ENCODE measurements at regions not wholly inside any gene's neighbourhood (a gene's known extent, or its start where the extent isn't known, plus 50 kb on each side); places are given as distances from the start of the nearest gene placed in this dataset.
A peak's percentile ranks its signal among the peaks of the same experiment; 100 is the strongest.
"Not testable (repeated sequence)": the region's sequence is repeated elsewhere in the genome, so short reads cannot be mapped to it uniquely, and the experiment has no call there.

DNA sequence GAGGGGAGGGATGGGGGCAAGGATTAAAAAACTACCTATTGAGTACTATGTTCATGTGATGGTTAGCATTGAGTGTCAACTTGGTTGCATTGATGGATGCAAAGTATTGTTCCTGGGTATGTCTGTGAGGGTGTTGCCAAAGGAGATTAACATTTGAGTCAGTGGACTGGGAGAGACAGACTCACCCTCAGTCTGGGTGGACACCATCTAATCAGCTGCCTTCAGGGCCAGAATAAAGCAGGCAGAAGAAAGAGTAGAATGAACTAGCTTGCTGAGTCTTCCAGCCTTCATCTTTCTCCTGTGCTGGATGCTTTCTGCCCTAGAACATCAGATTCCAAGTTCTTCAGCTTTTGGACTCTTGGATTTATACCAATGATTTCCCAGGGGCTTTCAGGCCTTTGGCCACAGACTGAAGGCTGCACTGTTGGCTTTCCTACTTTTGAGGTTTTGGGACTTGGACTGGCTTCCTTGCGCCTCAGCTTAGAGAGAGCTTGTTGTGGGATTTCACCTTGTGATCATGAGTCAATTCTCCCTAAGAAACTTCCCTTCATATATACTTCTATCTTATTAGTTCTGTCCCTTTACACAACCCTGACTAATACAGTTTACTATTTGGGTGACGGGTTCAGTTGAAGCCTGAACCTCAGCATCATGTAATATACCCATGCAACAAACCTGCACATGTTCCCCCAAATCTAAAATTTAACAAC lies 70.2 kb downstream of the MTNR1B start:
- Histone ChIP-seq H3K4me1 (ENCODE audit: insufficient read depth, poor library complexity, severe bottlenecking) (no peaks in the 10 kb centered on the region), H3K36me3 (ENCODE audit: low read depth) (no peaks in the 10 kb centered on the region), H3K27ac (ENCODE audit: poor library complexity, severe bottlenecking) (no peak overlapping the region), H3K27me3 (ENCODE audit: insufficient read depth, poor library complexity, severe bottlenecking) (no peaks in the 10 kb centered on the region), H3K4me3 (ENCODE audit: severe bottlenecking) (no peak overlapping the region), H3K9me3 (ENCODE audit: severe bottlenecking) (no peaks in the 10 kb centered on the region)
- ATAC-seq (ENCODE audit: low read depth) (no peak), DNase-seq (ENCODE audit: low spot score) (no peak)
- TF ChIP-seq, protein P1, sequence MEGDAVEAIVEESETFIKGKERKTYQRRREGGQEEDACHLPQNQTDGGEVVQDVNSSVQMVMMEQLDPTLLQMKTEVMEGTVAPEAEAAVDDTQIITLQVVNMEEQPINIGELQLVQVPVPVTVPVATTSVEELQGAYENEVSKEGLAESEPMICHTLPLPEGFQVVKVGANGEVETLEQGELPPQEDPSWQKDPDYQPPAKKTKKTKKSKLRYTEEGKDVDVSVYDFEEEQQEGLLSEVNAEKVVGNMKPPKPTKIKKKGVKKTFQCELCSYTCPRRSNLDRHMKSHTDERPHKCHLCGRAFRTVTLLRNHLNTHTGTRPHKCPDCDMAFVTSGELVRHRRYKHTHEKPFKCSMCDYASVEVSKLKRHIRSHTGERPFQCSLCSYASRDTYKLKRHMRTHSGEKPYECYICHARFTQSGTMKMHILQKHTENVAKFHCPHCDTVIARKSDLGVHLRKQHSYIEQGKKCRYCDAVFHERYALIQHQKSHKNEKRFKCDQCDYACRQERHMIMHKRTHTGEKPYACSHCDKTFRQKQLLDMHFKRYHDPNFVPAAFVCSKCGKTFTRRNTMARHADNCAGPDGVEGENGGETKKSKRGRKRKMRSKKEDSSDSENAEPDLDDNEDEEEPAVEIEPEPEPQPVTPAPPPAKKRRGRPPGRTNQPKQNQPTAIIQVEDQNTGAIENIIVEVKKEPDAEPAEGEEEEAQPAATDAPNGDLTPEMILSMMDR (IDR thresholded peaks at IDR 0.05; ENCODE audit: poor library complexity, severe bottlenecking) = no peak

GRCh38 chr11:93041682-93042081 lies 72.2 kb downstream of the MTNR1B start:
- H3K36me3 ChIP-seq (ENCODE audit: low read depth) = no peaks in the 10 kb centered on the region
- no peaks in the 10 kb centered on the region for H3K27me3 ChIP-seq (ENCODE audit: insufficient read depth, poor library complexity, severe bottlenecking)
- ATAC-seq (ENCODE audit: low read depth) (no peak), DNase-seq (ENCODE audit: low spot score) (no peak)
- H3K9me3 ChIP-seq (ENCODE audit: severe bottlenecking) = no peaks in the 10 kb centered on the region
- TF ChIP-seq, protein P1 (IDR thresholded peaks at IDR 0.05; ENCODE audit: poor library complexity, severe bottlenecking) = no peak
- H3K27ac ChIP-seq (ENCODE audit: poor library complexity, severe bottlenecking) = no peak overlapping the region
- no peaks in the 10 kb centered on the region for H3K4me1 ChIP-seq (ENCODE audit: insufficient read depth, poor library complexity, severe bottlenecking)
- H3K4me3 ChIP-seq (ENCODE audit: severe bottlenecking) = no peak overlapping the region

DNA sequence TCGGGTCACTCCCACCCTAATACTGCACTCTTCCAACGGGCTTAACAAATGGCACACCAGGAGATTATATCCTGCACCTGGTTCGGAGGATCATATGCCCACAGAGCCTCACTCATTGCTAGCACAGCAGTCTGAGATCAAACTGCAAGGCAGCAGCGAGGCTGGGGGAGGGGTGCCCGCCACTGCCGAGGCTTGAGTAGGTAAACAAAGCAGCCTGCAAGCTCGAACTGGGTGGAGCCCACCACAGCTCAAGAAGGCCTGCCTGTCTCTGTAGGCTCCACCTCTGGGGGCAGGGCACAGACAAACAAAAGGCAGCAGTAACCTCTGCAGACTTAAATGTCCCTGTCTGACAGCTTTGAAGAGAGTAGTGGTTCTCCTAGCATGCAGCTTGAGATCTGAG lies 73.7 kb downstream of the MTNR1B start:
- not testable (repeated sequence) for H3K4me3 ChIP-seq (ENCODE audit: severe bottlenecking); H3K4me1 ChIP-seq (ENCODE audit: insufficient read depth, poor library complexity, severe bottlenecking); DNase-seq (ENCODE audit: low spot score); ATAC-seq (ENCODE audit: low read depth); H3K27ac ChIP-seq (ENCODE audit: poor library complexity, severe bottlenecking); H3K27me3 ChIP-seq (ENCODE audit: insufficient read depth, poor library complexity, severe bottlenecking); H3K9me3 ChIP-seq (ENCODE audit: severe bottlenecking); H3K36me3 ChIP-seq (ENCODE audit: low read depth)

DNA sequence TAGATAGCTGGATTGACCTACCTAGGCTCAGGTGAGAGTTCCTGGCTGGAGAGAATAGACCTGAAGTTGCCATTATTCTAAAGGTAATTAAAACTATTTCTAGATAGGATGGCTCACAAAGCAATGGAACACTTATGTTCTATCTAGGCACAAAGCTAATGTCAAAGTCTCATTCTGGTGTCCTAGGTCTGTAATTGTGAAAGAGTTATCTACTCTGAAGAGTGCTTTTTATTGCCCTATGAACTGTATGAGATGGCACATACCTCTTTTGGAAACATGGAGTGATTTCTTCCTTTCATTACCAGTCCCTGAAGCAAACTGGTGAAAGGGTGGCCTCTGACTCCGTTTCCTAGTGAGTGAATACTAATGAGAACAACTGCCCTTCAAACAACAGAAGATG lies 80.3 kb downstream of the MTNR1B start:
- Histone ChIP-seq H3K27ac (ENCODE audit: poor library complexity, severe bottlenecking) (no peak overlapping the region), H3K36me3 (ENCODE audit: low read depth) (no peaks in the 10 kb centered on the region), H3K27me3 (ENCODE audit: insufficient read depth, poor library complexity, severe bottlenecking) (no peaks in the 10 kb centered on the region), H3K4me3 (ENCODE audit: severe bottlenecking) (no peak overlapping the region), H3K4me1 (ENCODE audit: insufficient read depth, poor library complexity, severe bottlenecking) (peaks cover 7% of the 10 kb centered on the region), H3K9me3 (ENCODE audit: severe bottlenecking) (no peaks in the 10 kb centered on the region)
- no peak for DNase-seq (ENCODE audit: low spot score)
- TF ChIP-seq, protein P1 (IDR thresholded peaks at IDR 0.05; ENCODE audit: poor library complexity, severe bottlenecking) = no peak
- ATAC-seq (ENCODE audit: low read depth) = no peak

- Histone ChIP-seq H3K27me3 (ENCODE audit: insufficient read depth, poor library complexity, severe bottlenecking) (no peaks in the 10 kb centered on the region), H3K4me1 (ENCODE audit: insufficient read depth, poor library complexity, severe bottlenecking) (peaks cover 13% of the 10 kb centered on the region), H3K9me3 (ENCODE audit: severe bottlenecking) (no peaks in the 10 kb centered on the region), H3K36me3 (ENCODE audit: low read depth) (no peaks in the 10 kb centered on the region), H3K27ac (ENCODE audit: poor library complexity, severe bottlenecking) (no peak overlapping the region), H3K4me3 (ENCODE audit: severe bottlenecking) (no peak overlapping the region)
- TF ChIP-seq, protein P1 (IDR thresholded peaks at IDR 0.05; ENCODE audit: poor library complexity, severe bottlenecking) = no peak
- no peak for DNase-seq (ENCODE audit: low spot score)
- ATAC-seq (ENCODE audit: low read depth) = 0 out of 3 replicates have a peak, but pooled peaks have one; percentile 25
These were observed 81.7 kb downstream of the MTNR1B start for GRCh38 chr11:93051186-93051585.
